HG03460 (cell line): ENCODE measurements at regions not wholly inside any gene's neighbourhood (a gene's known extent, or its start where the extent isn't known, plus 50 kb on each side); places are given as distances from the start of the nearest gene placed in this dataset.
"Not testable (repeated sequence)": the region's sequence is repeated elsewhere in the genome, so short reads cannot be mapped to it uniquely, and the experiment has no call there.

Experiments used
- ATAC-seq: cut with Tn5 transposase; IDR thresholded peaks from one replicate; pipeline ENCODE4 v1.9.1; 2021; ENCODE audit not compliant: unreplicated experiment

DNA sequence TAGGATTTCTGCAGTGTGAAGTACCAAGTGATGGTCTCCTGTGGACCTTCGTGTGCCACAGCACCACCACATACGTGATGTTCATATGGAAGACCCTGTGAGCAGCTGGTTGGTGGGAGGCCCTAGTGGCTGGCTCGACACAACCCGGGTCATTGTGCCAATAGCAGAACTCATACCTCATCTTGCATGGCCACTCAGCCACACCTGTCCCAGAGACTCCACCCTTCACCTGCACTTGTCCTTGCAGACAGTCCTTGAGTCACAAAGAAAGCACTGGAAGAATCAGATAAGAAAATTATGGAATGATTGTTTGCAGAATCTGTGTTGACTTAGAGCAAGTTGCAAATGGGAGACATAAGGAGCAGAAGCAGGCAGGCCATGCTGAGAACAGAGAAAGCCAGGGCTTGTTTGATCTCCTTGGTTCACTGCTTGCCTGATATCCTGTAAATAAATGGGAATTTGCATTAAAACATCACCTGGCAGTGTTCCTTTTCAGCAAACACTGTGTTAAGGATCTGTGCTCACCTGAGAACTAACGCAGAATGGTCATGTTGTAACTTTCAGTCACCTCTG is 307.7 kb downstream of the SIPA1L2 start:
- ATAC-seq = no peak

GRCh38 chr1:232319518-232320210 is 310.3 kb downstream of the SIPA1L2 start:
- ATAC-seq = no peak

- ATAC-seq = no peak
Measured at GRCh38 chr1:232319072-232319471, 310.9 kb downstream of the SIPA1L2 start.

DNA sequence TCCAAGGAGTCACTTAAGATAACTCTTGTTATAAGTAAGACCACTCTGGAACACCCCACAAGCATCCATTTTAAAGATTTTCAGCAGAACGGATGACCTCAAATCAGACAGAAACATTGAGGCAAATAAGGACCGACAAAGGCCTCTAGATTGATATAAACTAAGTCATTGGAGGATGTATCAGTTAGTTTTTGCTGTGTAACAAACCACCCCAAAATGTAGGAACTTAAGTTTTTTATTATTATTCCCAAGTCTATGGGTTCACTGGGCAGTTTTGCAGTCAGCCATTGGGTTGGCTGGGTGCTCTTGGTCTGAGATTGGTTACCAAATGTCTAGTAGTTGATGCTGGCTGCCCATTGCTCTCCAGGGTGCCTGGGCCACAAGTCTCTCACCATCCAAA is 311.8 kb downstream of the SIPA1L2 start:
- no peak for ATAC-seq

DNA sequence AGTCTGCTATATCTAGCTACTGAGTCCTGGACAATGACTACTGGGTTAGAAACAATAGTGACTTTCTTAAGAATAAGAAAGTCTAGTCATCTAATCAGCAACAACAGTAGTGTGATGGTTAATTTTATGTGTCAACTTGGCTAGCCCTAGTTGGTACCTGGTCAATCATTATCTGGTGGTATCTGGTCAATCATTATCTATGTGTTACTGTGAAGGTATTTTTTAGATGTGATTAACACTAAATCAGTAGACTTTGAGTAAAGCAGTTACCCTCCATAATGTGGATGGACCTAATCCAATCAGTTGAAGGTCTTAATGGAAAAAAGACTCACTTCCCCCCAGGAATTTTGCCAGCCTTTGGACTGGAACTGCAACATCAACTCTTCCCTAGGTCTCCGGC is 312.6 kb downstream of the SIPA1L2 start:
- ATAC-seq = no peak

DNA sequence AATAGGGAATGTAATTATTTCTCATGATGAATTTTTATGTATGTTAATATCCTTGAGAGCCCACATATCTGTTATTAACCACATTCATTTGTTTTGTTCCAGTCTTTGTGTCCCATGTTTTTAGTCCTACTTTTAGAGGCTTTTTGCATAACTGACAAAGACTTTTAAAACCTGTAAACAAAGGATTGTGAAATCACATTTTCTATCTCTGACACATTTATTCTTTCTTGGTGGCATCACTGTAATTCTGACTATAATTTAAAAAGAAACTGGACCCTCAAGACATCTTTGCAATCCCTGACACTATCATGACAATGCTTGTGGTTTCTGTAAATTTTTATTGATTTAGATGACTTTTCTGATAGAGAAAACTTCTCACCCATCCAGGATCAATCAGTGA is 313.1 kb downstream of the SIPA1L2 start:
- no peak for ATAC-seq

GRCh38 chr1:232313876-232314275 is 316.1 kb downstream of the SIPA1L2 start:
- ATAC-seq = not testable (repeated sequence)

GRCh38 chr1:232310541-232310940 is 319.4 kb downstream of the SIPA1L2 start:
- no peak for ATAC-seq

DNA sequence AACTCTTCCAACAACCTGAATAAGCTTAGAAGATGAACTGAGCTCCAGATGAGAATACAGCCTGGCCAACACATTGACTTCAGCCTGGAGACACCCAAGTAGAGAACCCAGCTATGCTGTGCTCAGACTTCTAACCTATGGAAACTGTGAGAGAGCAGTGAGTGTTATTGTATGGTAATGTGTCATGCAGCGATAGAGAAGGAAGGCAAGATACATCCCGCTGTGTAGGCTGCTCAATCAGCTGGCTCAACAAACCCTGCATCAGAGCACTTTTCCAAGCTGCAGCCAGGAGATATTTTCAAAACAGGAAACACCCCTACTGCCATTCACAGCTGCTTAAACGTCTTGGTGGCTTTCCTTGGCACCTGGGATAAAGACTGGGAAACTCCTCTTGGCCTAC is 321.3 kb downstream of the SIPA1L2 start:
- ATAC-seq = no peak

DNA sequence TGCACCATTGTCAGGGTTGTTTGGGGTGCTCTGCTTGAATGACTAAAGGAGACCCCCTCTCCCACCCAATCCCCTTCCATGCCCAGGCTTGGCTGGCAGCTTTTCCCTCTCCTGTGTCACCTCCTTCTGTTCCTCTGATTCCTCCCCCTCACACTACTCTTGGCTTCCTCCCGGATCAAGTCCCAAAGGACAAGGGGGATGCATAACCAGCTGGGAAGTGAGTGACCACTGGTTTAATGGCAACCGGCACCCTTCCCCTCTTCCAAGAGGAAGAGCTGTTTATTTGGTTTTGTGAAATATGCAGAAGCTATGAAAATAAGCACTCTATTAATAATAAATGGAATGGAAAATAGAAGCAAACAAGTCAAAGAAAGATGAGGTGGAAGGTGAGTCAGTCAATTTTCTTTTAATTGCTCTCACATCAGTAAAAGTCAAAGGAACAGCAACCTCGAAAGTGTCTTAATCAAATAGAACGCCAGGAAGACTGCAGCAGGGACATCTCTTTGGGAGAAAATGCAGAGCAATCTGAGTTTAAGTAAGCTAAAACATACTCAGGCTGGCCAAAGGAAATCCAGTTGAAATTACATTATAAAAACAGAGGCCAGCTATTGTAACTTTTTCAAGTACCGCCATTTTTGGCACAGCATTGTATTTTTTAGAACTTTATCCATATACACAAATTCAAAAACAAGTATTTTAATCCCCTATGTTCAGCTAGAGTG is 322.5 kb downstream of the SIPA1L2 start:
- ATAC-seq = no peak

DNA sequence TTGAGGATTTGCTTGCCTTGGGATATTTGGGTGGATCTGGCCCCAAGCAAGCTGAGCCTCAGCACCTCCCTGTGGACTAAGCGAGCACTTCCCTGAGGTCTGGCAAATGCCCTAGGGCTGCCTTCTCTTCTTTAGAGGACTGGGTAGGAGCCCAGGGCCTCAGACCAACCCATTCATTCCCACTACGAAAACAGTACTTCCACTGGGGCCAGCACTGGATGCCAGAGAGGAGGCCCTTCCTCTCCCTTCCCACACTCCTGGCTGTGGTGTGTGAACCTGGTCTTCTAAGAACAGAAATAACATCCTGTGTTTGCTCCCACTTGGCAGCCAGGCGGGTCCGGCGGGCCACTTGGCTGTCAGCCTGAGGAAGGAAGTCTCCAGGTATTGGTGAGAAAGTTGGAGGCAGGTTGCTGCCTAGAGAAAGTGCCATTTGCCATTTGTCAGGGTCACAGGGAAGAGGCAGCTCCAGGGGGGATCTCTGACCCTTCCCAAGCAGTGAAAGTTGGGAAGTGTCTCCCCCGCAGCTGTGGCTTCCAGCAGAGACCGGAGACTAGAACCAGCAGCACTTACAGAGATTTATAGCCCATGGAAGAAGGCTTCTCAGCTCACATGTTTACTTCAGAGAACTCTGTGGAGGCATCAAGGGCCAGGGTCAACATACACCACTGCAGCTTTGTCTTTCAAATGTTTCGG is 323.5 kb downstream of the SIPA1L2 start:
- no peak for ATAC-seq

DNA sequence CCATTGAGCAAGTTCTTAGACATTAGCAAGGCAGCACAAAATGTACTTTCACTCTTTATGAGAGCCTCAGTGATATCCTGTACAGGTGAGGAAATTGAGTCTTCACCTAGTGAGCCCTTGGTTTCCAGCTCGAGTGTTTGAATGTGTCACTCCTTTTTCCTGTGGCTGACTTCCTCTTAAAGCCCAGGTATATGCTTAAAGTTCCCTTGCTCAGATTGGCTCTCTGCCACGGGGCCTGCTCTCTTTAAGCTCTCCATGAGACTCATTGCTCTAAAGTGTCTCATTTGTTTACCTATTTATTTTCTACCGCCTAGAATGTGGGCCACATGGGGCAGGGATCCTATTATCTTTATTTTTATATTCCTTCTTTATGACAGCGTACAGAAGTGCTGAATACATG is 324.9 kb downstream of the SIPA1L2 start:
- ATAC-seq = no peak

GRCh38 chr1:232303222-232303620 is 326.7 kb downstream of the SIPA1L2 start:
- ATAC-seq = no peak

GRCh38 chr1:232302376-232303221 is 327.3 kb downstream of the SIPA1L2 start:
- no peak for ATAC-seq

GRCh38 chr1:232301246-232301645 is 328.7 kb downstream of the SIPA1L2 start:
- no peak for ATAC-seq

DNA sequence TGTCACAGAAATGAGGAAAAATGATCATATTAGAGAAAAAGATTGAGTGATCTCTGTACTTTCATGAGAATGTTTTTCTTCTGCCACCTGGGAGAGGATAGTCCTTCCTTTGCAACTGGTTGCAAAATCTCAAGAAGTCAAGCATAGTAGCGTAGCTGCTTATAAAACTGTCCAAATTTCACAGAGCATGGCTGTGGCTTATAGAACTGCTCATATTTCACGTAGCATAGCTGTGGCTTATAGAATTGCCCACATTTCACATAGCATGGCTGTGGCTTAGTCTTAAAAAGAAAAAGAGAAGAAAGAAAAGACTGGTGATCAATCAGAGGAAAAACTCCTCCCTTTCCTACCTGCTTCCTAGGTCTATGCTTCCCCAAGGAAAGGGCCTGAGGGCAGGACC is 329.5 kb downstream of the SIPA1L2 start:
- ATAC-seq = no peak

DNA sequence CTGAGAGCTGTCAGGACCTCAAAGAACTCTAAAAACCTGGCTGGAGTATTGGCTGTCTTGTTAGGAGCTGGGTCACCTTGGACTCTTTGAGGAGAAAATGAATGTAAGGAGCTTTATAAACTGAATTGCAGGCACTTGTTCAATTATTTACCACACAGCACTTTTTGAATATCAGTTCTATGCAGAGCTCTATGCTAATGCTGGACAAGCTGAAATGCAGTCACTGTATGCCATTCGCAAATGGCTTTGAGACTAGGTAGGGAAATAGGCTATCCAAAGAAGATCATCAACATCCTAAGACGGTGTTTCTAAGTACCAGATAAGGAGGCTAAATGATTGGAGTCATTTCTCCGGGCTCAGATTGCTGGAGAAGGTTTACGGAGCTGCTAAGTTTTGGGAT is 333.5 kb downstream of the SIPA1L2 start:
- ATAC-seq = no peak

GRCh38 chr1:232293361-232293760 is 336.6 kb downstream of the SIPA1L2 start:
- no peak for ATAC-seq

DNA sequence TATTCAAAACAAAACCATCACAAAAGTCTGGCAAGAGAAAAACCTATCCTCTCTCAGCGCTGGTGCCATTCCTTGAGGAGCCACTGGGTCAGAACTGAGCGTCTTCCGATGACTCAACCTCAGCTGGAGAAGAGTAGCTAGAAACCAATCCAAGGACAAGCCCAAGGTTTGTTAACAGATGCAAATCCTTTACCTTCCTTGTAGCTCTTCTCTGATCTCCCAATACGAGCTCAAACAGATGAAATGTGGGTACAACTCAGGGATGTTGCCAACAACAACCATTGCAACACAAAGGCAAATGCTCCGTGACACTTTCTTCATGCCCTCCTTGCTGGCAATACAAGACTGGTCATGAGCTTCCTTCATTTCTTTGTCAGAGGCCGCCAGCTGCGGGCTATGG is 337.1 kb downstream of the SIPA1L2 start:
- no peak for ATAC-seq

- ATAC-seq = no peak
Measured at GRCh38 chr1:232292239-232292638, 337.7 kb downstream of the SIPA1L2 start.

GRCh38 chr1:232291681-232292080 is 338.3 kb downstream of the SIPA1L2 start:
- ATAC-seq = no peak
